ENCODE measurements at regions not wholly inside any gene's neighbourhood (a gene's known extent, or its start where the extent isn't known, plus 50 kb on each side); places are given as distances from the start of the nearest gene placed in this dataset.

DNA sequence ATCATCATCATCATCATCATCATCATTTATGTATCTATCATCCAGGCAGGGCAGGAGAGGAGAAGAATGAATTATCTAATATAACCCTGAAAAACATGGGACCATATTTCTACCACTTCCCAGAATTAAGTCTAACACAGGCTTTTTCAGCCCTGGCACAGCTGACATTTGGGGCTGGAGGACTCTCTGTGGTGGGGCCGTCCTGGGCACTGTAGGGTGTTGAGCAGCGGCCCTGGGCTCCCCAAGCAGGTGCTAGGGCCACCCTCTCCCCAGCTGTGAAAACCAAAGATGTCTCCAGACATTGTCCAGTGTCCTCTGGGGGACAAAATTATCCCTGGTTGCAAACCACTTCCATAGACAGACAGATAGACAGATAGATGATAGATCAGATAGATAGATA lies 288.4 kb downstream of the CRLF2 start:
- no peak for ATAC-seq
- intact Hi-C loops (cut with DNase I): no loop called here

DNA sequence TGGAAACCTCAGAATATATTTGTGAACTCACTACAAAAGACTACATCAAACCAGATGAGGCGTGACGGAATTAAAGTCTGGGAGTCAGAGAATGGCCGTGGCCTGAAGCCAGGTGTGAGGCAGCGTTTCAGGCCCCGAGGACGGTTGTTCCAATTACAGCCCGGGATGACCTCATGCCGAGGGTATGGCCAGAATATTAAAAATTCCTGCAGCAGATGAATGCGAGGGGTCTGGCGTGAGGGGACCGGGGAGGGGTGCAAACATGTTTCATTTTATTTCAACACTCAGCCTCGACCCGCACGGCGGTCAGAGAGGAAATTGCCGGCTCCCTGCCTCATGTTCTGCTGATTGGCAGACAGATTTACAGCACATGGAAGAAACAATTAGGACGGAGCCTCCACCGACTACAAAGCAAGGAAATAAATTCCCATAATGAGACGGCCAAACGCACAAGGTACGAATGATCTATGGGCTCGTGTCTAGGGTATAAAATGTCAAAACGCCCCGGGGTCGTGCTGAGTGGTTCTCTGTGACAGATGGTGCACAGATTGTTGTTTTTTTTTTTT lies 289.7 kb downstream of the SHOX start:
- no peak for ATAC-seq
- H3K9me3 ChIP-seq: peaks cover 0 to 3% of the 10 kb centered on the region in 2 donors

More for the DNA sequence above, 288.4 kb downstream of the CRLF2 start:
- TF ChIP-seq, protein P1, sequence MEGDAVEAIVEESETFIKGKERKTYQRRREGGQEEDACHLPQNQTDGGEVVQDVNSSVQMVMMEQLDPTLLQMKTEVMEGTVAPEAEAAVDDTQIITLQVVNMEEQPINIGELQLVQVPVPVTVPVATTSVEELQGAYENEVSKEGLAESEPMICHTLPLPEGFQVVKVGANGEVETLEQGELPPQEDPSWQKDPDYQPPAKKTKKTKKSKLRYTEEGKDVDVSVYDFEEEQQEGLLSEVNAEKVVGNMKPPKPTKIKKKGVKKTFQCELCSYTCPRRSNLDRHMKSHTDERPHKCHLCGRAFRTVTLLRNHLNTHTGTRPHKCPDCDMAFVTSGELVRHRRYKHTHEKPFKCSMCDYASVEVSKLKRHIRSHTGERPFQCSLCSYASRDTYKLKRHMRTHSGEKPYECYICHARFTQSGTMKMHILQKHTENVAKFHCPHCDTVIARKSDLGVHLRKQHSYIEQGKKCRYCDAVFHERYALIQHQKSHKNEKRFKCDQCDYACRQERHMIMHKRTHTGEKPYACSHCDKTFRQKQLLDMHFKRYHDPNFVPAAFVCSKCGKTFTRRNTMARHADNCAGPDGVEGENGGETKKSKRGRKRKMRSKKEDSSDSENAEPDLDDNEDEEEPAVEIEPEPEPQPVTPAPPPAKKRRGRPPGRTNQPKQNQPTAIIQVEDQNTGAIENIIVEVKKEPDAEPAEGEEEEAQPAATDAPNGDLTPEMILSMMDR (IDR thresholded peaks at IDR 0.05): no peak
- Histone ChIP-seq H3K27ac (no peak overlapping the region), H3K4me1 (no peaks in the 10 kb centered on the region), H3K27me3 (no peaks in the 10 kb centered on the region), H3K4me3 (no peak overlapping the region), H3K36me3 (no peaks in the 10 kb centered on the region), H3K9me3 (peaks cover 0 to 3% of the 10 kb centered on the region in 2 donors)
- DNase-seq: no peak

DNA sequence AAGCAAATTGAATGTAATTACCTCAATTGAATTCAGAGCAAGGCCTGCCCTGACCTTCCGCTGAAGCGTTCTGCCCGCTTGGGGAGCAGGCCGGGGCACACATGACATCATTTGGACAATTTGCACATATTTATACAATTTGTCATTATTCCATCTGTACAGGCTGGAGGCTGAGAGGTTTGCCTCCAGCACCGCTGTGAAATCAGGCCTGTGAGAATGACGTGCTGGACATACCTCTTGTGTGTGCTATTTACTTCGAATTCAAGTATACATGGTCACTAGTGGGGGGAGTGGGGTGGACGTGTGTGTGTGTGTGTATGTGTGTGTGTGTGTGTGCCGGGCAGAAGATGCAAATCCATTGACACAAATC lies 285.6 kb downstream of the SHOX start:
- no peaks in the 10 kb centered on the region for H3K9me3 ChIP-seq
- DNase-seq (no peak), ATAC-seq (no peak)
- H3K27ac ChIP-seq: no peak overlapping the region
- TF ChIP-seq, protein P1 (IDR thresholded peaks at IDR 0.05): no peak
- no peaks in the 10 kb centered on the region for H3K36me3 ChIP-seq
- H3K4me1 ChIP-seq: no peaks in the 10 kb centered on the region
- no peaks in the 10 kb centered on the region for H3K27me3 ChIP-seq
- intact Hi-C loops (cut with DNase I): no loop called here
- H3K4me3 ChIP-seq: no peak overlapping the region

More for the DNA sequence above, 289.7 kb downstream of the SHOX start:
- H3K4me1 ChIP-seq: no peaks in the 10 kb centered on the region
- intact Hi-C loops (cut with DNase I): no loop called here
- no peak overlapping the region for H3K27ac ChIP-seq
- H3K27me3 ChIP-seq: no peaks in the 10 kb centered on the region
- H3K4me3 ChIP-seq: no peak overlapping the region
- TF ChIP-seq, protein P1 (IDR thresholded peaks at IDR 0.05): no peak
- no peaks in the 10 kb centered on the region for H3K36me3 ChIP-seq
- no peak for DNase-seq

DNA sequence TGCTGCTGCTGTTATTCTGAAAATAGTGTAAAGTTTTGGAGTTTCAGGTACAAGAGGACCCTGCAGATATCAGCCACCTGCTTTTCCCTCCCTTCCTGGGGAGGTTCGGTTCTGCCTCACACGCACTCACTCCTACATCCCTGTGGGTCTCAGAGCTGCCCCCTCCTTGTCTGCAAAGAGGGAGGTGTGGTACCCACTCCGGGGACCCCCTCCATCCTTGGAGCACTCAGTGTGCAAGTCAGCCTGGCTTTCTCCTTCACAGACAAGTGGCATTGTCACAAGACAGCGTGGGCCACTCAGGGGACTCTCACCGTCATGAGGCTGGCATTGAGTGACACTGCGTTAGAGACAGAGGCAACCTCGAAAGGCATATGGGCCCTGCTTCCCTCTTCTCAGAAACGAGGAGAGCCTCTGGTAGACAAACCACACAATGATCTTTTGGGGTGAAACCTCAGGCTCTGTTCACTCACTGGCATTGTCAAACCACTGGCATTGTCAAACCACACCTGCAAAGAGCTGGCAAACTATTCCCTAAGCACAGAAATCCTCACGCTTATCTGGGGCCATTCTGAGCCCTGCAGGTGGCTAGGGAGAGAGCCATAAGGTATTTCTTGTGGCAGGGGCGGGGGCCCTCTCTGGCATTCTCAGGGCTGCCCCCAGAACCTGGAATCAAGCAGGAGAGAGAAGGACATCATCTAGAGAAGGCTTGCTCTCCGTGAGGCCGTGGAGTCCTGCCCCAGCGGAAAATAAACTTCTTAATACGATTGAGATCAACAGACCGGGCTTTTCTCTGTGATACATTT lies 285.0 kb downstream of the SHOX start:
- no peak for ATAC-seq
- TF ChIP-seq, protein P1 (IDR thresholded peaks at IDR 0.05): no peak
- intact Hi-C loops (cut with DNase I): no loop called here

DNA sequence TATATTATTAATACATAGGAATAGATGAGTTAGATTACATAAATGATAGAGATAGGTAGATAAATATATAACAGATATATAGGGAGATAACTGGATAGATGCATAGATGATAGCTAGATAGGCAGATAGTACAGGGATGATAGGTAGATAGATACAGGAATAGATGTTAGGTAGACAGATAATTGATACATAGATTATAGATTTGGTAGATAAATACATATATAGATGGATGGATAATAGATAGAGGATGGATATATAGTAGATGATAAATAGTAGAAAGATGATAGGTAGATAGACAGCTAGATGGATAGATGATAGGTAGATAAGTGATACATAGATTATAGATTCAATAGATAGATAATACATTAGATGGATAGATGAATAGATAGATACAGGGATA lies 283.6 kb downstream of the SHOX start:
- no peaks in the 10 kb centered on the region for H3K9me3 ChIP-seq
- ATAC-seq (no peak), DNase-seq (no peak)
- no peaks in the 10 kb centered on the region for H3K27me3 ChIP-seq
- no peaks in the 10 kb centered on the region for H3K4me1 ChIP-seq
- no peak overlapping the region for H3K27ac ChIP-seq
- intact Hi-C loops (cut with DNase I): no loop called here
- TF ChIP-seq, protein P1 (IDR thresholded peaks at IDR 0.05): no peak
- no peak overlapping the region for H3K4me3 ChIP-seq
- no peaks in the 10 kb centered on the region for H3K36me3 ChIP-seq

More for the DNA sequence above, 285.0 kb downstream of the SHOX start:
- Histone ChIP-seq H3K9me3 (no peaks in the 10 kb centered on the region), H3K4me3 (no peak overlapping the region), H3K4me1 (no peaks in the 10 kb centered on the region), H3K36me3 (no peaks in the 10 kb centered on the region), H3K27ac (no peak overlapping the region), H3K27me3 (no peaks in the 10 kb centered on the region)
- no peak for DNase-seq
